Skeletal muscle satellite cell (primary cell): ENCODE measurements at regions not wholly inside any gene's neighbourhood (a gene's known extent, or its start where the extent isn't known, plus 50 kb on each side); places are given as distances from the start of the nearest gene placed in this dataset.

Experiments used
- H3K27me3 ChIP-seq: 2 replicates; pipeline ENCODE4 v1.7.0; 2013; ENCODE audit warnings: low read length; ENCODE audit not compliant: control insufficient read depth, insufficient read depth
- H3K36me3 ChIP-seq: 2 replicates; pipeline ENCODE4 v1.7.0; 2013; ENCODE audit warnings: mild to moderate bottlenecking, control low read depth, low read length; ENCODE audit not compliant: insufficient read depth
- H3K4me1 ChIP-seq: 2 replicates; pipeline ENCODE4 v1.7.0; 2013; ENCODE audit warnings: low read length; ENCODE audit not compliant: control insufficient read depth, insufficient read depth
- H3K4me2 ChIP-seq: 2 replicates; pipeline ENCODE4 v1.7.0; 2013; ENCODE audit warnings: mild to moderate bottlenecking, low read length
- H3K4me3 ChIP-seq: 2 replicates; pipeline ENCODE4 v1.7.0; 2013; ENCODE audit warnings: low read length
- H3K9ac ChIP-seq: 2 replicates; pipeline ENCODE4 v1.7.0; 2013; ENCODE audit warnings: mild to moderate bottlenecking, low read depth, low read length, moderate library complexity
- H3K9me3 ChIP-seq: replicated peaks from 2 replicates; pipeline ENCODE4 v1.7.0; 2013; ENCODE audit warnings: mild to moderate bottlenecking, control low read depth, low read length

DNA sequence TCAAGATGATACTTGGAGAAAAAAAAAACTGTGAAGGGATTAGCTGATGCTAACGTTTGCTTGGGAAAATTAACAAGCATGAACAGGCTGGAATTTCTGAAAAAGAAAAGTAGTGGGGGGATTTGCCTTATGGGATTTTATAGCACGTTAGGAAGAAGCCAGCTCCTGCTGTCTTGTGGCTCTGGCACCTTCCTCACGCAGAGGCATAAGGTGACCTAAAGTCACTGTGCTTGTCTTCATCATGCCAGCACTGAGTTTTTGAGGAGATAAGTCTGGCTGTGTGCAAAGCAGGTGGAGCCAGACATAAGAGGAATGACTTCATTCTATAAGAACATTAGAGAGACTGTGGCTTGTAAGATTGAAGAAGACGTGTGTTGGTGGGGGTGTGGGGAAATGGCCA, 94.4 kb upstream of the MAP1B start:
- no peaks in the 10 kb centered on the region for H3K36me3 ChIP-seq
- H3K9me3 ChIP-seq, result no peaks in the 10 kb centered on the region
- H3K4me1 ChIP-seq, result no peaks in the 10 kb centered on the region
- H3K4me2 ChIP-seq, result no peak overlapping the region
- H3K27me3 ChIP-seq, result peaks cover 20% of the 10 kb centered on the region
- H3K9ac ChIP-seq, result no peak overlapping the region
- H3K4me3 ChIP-seq, result no peak overlapping the region

DNA sequence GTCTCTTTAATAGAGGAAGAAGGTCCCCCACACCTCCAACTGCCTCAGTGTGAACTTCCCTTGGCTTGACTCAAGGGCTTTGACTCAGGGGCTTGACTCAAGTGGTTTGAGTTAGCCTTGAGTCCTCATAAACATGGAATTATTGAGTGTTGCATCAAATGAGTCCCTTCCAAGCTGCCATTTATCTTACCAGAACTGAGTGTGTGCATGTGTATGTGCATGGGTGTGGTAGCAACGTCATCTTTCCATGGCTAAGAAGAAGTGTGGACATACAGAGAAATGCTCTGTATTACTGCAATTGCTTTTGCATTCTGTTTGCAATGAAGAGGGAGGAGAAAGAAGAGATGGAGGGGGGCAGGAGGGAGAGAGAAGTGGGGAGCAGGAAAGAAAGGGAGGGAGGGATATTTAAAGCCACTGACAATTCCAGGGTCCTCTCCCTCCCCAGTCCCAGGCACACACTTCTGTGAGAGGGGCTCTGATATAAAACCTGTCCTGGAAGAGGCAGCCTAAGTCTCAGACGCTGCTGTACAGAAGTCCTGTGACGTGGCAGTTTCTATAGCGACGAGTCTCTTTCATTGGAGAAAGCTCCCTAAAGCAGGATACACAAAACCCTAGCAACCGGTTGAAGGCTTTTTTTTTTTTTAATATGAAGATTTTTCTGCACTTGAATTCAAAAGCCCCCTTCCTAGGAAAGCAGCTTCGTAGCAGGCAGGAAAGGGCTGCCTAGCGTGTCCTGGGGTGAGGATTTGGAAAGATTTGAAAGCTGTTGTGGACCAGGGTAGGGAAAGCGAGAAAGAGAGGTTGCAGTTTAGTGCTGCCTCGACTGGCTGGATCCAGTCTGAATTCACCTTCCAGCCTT, 93.3 kb upstream of the MAP1B start:
- no peak overlapping the region for H3K4me3 ChIP-seq
- H3K9me3 ChIP-seq, result no peaks in the 10 kb centered on the region
- no peak overlapping the region for H3K9ac ChIP-seq
- no peaks in the 10 kb centered on the region for H3K4me1 ChIP-seq
- H3K36me3 ChIP-seq, result no peaks in the 10 kb centered on the region
- peaks cover 15% of the 10 kb centered on the region for H3K27me3 ChIP-seq
- H3K4me2 ChIP-seq, result no peak overlapping the region

DNA sequence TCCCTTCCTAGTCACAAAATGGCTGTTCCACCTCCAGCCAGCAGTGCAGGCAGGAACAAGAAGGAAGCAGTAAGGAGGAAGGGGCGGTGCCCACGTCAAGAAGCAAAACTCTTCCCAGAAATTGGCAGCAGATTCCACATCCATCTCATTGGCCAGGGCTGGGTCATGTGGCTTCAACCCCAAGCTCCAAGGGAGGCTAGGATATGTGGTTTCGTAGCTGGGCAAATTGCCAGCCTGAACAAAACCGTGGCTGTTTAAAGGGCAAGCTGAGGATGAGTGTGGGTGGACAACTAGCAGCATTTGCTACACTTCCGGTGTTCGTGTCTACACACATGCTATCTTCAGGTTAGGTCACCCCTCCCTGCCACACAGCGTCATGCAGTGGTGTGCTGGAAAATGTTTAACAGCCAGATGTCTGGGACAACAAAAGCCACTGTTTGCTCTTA, 92.1 kb upstream of the MAP1B start:
- Histone ChIP-seq H3K4me2 (no peak overlapping the region), H3K27me3 (peaks cover 17% of the 10 kb centered on the region), H3K36me3 (no peaks in the 10 kb centered on the region), H3K4me3 (no peak overlapping the region), H3K9me3 (no peaks in the 10 kb centered on the region), H3K4me1 (no peaks in the 10 kb centered on the region), H3K9ac (no peak overlapping the region)

- no peaks in the 10 kb centered on the region for H3K36me3 ChIP-seq
- H3K4me1 ChIP-seq, result no peaks in the 10 kb centered on the region
- no peaks in the 10 kb centered on the region for H3K9me3 ChIP-seq
- no peak overlapping the region for H3K4me2 ChIP-seq
- peaks cover 33% of the 10 kb centered on the region for H3K27me3 ChIP-seq
- no peak overlapping the region for H3K9ac ChIP-seq
- no peak overlapping the region for H3K4me3 ChIP-seq
These were observed 89.0 kb upstream of the MAP1B start for GRCh38 chr5:72018143-72018803.

DNA sequence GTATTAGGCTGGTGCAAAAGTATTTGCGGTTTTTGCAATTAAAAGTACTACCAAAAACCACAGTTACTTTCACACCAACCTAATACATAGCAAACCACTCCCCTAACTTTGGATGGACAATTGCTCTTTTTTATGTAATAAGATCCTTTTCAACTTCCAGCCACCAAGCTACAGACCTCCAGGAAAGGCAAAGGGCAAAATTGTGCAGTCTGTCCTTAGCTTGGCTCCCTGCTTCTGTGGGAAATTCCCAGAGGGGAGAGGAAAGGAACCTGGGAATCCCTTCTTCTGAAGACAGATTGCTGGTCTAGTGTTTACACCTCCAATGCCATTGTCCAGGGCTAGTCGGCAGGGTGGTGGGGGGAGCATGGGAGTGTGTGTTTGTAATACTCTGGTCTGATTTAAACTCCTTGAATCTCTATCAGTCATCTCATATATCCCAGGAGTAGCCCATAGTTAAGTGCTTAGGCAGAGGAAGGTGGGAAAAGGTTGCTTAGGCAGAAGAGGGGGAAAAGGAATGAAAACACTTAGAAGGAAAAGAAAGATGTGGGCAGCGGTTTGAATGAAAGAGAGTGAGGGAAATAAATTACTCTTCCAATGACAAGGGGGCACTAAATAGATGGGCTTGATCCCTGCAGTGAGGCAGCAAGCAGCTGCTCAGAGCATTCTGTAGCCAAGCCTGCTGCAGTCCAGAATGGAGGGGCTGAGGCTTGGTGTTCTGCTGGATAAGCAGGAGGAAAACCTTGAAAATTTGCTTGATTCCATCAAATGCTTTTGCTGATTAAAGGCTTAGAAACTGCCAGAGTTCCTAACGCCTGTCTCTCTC, 86.9 kb upstream of the MAP1B start:
- Histone ChIP-seq H3K4me3 (no peak overlapping the region), H3K9ac (no peak overlapping the region), H3K9me3 (no peaks in the 10 kb centered on the region), H3K27me3 (peaks cover 25% of the 10 kb centered on the region), H3K4me1 (no peaks in the 10 kb centered on the region), H3K4me2 (no peak overlapping the region), H3K36me3 (no peaks in the 10 kb centered on the region)

DNA sequence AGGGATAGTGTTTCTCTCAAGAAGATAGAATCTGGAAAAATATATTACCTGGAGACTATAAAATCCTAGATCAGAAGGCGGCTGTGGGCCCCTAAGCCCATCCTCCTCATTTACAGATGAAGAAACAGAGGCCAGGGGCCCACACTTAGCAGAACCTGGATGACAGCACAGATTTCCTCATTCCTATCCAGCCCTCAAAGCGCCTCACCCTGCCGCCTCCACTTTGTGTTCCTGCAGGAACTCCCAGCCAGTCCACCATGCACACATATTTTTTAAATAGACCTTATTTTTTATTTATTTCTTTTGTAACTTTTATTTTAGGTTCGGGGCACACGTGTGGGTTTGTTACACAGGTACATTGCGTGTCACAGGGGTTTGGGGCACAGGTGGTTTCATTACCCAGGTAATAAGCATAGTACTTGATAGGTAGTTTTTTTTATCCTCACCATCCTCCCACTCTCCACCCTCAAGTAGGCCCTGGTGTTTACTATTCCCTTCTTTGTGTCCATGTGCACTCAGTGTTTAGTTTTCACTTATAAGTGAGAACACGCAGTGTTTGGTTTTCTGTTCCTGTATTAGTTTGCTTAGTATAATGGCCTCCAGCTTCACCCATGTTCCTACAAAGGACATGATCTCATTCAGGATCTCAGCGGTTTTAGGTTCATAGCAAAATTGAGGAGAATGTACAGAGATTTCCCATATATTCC, 85.5 kb upstream of the MAP1B start:
- Histone ChIP-seq H3K36me3 (no peaks in the 10 kb centered on the region), H3K9me3 (no peaks in the 10 kb centered on the region)

DNA sequence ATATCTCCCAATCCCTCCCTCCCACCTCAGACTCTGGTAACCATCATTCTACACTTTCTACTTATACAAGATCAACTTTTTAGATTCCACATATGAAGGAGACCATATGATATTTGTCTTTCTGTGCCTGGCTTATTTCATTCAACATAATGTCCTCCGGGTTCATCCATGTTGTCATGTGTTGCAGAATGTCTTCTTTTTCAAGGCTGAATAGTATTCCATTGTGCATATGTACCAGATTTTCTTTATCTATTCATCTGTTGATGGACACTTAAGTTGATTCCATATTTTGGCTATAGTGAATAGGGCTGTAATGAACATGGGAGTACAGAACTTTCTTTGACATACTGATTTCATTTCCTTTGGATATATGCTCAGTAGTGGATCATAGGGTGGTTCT, 78.9 kb upstream of the MAP1B start:
- Histone ChIP-seq H3K9me3 (no peaks in the 10 kb centered on the region), H3K9ac (no peak overlapping the region), H3K27me3 (peaks cover 22% of the 10 kb centered on the region), H3K36me3 (no peaks in the 10 kb centered on the region), H3K4me3 (no peak overlapping the region), H3K4me1 (no peaks in the 10 kb centered on the region), H3K4me2 (no peak overlapping the region)

More for the DNA sequence above, 85.5 kb upstream of the MAP1B start:
- Histone ChIP-seq H3K4me3 (no peak overlapping the region), H3K9ac (no peak overlapping the region), H3K27me3 (peaks cover 30% of the 10 kb centered on the region), H3K4me1 (no peaks in the 10 kb centered on the region), H3K4me2 (no peak overlapping the region)

GRCh38 chr5:72030237-72030636, 77.0 kb upstream of the MAP1B start:
- Histone ChIP-seq H3K4me2 (no peak overlapping the region), H3K36me3 (no peaks in the 10 kb centered on the region), H3K4me1 (no peaks in the 10 kb centered on the region), H3K27me3 (peaks cover 35% of the 10 kb centered on the region), H3K4me3 (no peak overlapping the region), H3K9me3 (no peaks in the 10 kb centered on the region), H3K9ac (no peak overlapping the region)

DNA sequence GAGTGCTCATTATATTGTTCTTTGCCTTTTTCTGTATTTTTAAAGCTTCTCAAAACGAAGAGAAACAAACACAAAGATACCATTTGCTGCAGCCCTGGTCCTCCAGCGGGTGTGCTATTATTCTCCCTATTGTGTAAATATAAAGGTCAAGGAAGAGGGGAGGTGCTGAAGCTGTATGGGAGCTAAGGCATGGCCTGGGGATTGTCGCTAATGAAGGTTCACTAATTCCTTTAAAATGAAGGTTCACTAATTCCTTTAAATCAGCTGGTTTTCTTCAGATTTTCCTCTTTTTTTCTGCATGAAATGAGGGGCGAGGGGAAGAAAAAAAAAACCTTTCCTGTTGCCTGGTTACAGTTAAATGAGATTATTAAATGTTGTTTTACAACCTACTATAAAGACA, 74.5 kb upstream of the MAP1B start:
- H3K9me3 ChIP-seq, result no peaks in the 10 kb centered on the region
- no peak overlapping the region for H3K9ac ChIP-seq
- H3K27me3 ChIP-seq, result peaks cover 53% of the 10 kb centered on the region
- no peaks in the 10 kb centered on the region for H3K4me1 ChIP-seq
- no peaks in the 10 kb centered on the region for H3K36me3 ChIP-seq
- no peak overlapping the region for H3K4me3 ChIP-seq
- H3K4me2 ChIP-seq, result no peak overlapping the region

GRCh38 chr5:72034770-72035169, 72.5 kb upstream of the MAP1B start:
- H3K27me3 ChIP-seq, result peaks cover 62% of the 10 kb centered on the region
- H3K4me1 ChIP-seq, result no peaks in the 10 kb centered on the region
- H3K4me2 ChIP-seq, result no peak overlapping the region
- H3K9me3 ChIP-seq, result no peaks in the 10 kb centered on the region
- no peak overlapping the region for H3K9ac ChIP-seq
- no peak overlapping the region for H3K4me3 ChIP-seq
- no peaks in the 10 kb centered on the region for H3K36me3 ChIP-seq

DNA sequence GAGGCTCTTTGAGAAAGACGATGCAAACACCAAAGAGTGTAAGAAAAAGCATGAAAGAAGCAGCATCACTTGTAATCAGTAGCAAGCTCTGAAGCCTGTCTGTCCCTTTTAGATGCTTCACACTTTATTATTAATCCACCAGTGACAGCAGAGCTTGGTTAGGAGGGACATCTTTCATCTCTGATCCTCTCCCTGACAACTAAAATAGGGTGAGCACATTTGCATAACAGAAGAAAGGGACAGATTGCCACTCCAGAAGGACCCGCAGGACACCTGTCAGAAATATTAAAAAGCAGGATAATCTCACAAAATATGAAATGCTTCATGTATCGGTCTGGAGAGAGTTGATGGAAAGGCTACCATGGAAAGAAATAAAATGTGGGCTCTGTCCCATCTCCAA, 71.4 kb upstream of the MAP1B start:
- Histone ChIP-seq H3K4me2 (no peak overlapping the region), H3K9ac (no peak overlapping the region), H3K36me3 (no peaks in the 10 kb centered on the region), H3K4me3 (no peak overlapping the region), H3K9me3 (no peaks in the 10 kb centered on the region), H3K27me3 (peaks cover 67% of the 10 kb centered on the region), H3K4me1 (no peaks in the 10 kb centered on the region)
